ENCODE measurements at regions not wholly inside any gene's neighbourhood (a gene's known extent, or its start where the extent isn't known, plus 50 kb on each side); places are given as distances from the start of the nearest gene placed in this dataset.

GRCh38 chr17:52235516-52235915 is 77.0 kb upstream of the CA10 start:
- Histone ChIP-seq H3K4me1 (ENCODE audit: insufficient read depth, low read length) (no peaks in the 10 kb centered on the region), H3K27me3 (ENCODE audit: control insufficient read depth in 1 of 2, insufficient read depth in 2 of 2, low read length in 2 of 2) (no peaks in the 10 kb centered on the region), H3K4me3 (replicated peaks in 1 of 3; ENCODE audit: insufficient read depth in 1 of 3, low read depth in 2 of 3, low read length in 3 of 3) (no peak overlapping the region), H3K36me3 (replicated peaks in 1 of 2; ENCODE audit: control insufficient read depth in 1 of 2, insufficient read depth in 2 of 2, low read length in 2 of 2) (no peaks in the 10 kb centered on the region), H3K9ac (ENCODE audit: insufficient read depth, low read depth, low read length) (no peak overlapping the region), H3K4me2 (ENCODE audit: low read depth, low read length) (no peak overlapping the region), H3K79me2 (ENCODE audit: insufficient read depth, low read length) (no peaks in the 10 kb centered on the region), H3K9me3 (ENCODE audit: low read length) (no peaks in the 10 kb centered on the region), H4K20me1 (ENCODE audit: insufficient read depth, low read length) (no peaks in the 10 kb centered on the region), H2AFZ (ENCODE audit: low read length) (no peak overlapping the region), H3K27ac (ENCODE audit: extremely low read length, insufficient read depth, low read length) (no peak overlapping the region)
- in situ Hi-C loops (cut with HindIII; ENCODE audit: extremely low pct_ligation_motif_present, low pct_unique_long_range_greater_than_20kb): no loop called here
- TF ChIP-seq TCF7L2 (IDR thresholded peaks at IDR 0.05; ENCODE audit: low read depth, low read length) (no peak), SP2 (CRISPR knock-in tag; IDR thresholded peaks at IDR 0.05) (no peak), KDM2A (CRISPR knock-in tag; IDR thresholded peaks at IDR 0.05; ENCODE audit: borderline replicate concordance, low read depth) (no peak), KDM6A (CRISPR knock-in tag; IDR thresholded peaks at IDR 0.05; ENCODE audit: low read depth) (no peak), ZNF382 (CRISPR knock-in tag; IDR thresholded peaks at IDR 0.05; ENCODE audit: borderline replicate concordance) (no peak), BRD4 (CRISPR knock-in tag; IDR thresholded peaks at IDR 0.05) (no peak), IRF2 (CRISPR knock-in tag; IDR thresholded peaks at IDR 0.05) (no peak), GATA4 (IDR thresholded peaks at IDR 0.05; ENCODE audit: borderline replicate concordance, low read depth) (no peak), FOXA1 (IDR thresholded peaks at IDR 0.05) (no peak), FOXA1 (CRISPR knock-in tag; IDR thresholded peaks at IDR 0.05) (no peak), ZBTB37 (CRISPR knock-in tag; IDR thresholded peaks at IDR 0.05) (no peak), ZNF558 (CRISPR knock-in tag; IDR thresholded peaks at IDR 0.05; ENCODE audit: borderline replicate concordance) (no peak)
- 4% methylated on average over 1 of the region's 1 CpG for WGBS (ENCODE audit: low lambda C conversion rate)
- ATAC-seq (no peak), FAIRE-seq (no peak), DNase-seq (ENCODE audit: low spot score) (no peak)
- ChIA-PET CTCF (ENCODE audit: low intra/inter-chr PET ratio, low total read pairs) (no interaction called here), POLR2A (no interaction called here)
- intact Hi-C loops (cut with micrococcal nuclease; ENCODE audit: unreplicated experiment): no loop called here
- no TSS peak for BruUV-seq (replicated peaks)

Measured in HepG2 (cell line).